Endodermal cell (in vitro differentiated cells): ENCODE measurements at regions not wholly inside any gene's neighbourhood (a gene's known extent, or its start where the extent isn't known, plus 50 kb on each side); places are given as distances from the start of the nearest gene placed in this dataset.

Experiments used
- DNase-seq: peaks from one replicate; pipeline ENCODE4 v3.0.0-alpha.2; 2017
- H3K27ac ChIP-seq: 2 replicates; pipeline ENCODE4 v1.5.1; 2013; ENCODE audit warnings: mild to moderate bottlenecking, low read depth, low read length, moderate library complexity
- H3K27me3 ChIP-seq: 2 replicates; pipeline ENCODE4 v1.6.1; 2013; ENCODE audit warnings: mild to moderate bottlenecking, low read length, moderate library complexity; ENCODE audit not compliant: insufficient read depth, control insufficient read depth, poor library complexity, severe bottlenecking
- H3K36me3 ChIP-seq: 2 replicates; pipeline ENCODE4 v1.7.0; 2013; ENCODE audit warnings: mild to moderate bottlenecking, low read length, moderate library complexity; ENCODE audit not compliant: control insufficient read depth, insufficient read depth
- H3K4me1 ChIP-seq: one replicate; pipeline ENCODE4 v1.7.0; 2013; ENCODE audit warnings: low read length; ENCODE audit not compliant: control insufficient read depth, insufficient read depth
- H3K4me3 ChIP-seq: 2 replicates; pipeline ENCODE4 v1.5.1; 2013; ENCODE audit warnings: mild to moderate bottlenecking, low read length, moderate library complexity
- H3K9ac ChIP-seq: 2 replicates; pipeline ENCODE4 v1.6.1; 2013; ENCODE audit warnings: mild to moderate bottlenecking, low read length, moderate library complexity; ENCODE audit not compliant: poor library complexity, severe bottlenecking; ENCODE audit errors: extremely low read depth
- H3K9me3 ChIP-seq: 2 replicates; pipeline ENCODE4 v1.6.1; 2013; ENCODE audit warnings: mild to moderate bottlenecking, low read length, moderate library complexity; ENCODE audit not compliant: control insufficient read depth
- H3K27ac Mint-ChIP-seq: 2 replicates; pipeline ENCODE4 v1.8.0; 2020; ENCODE audit warnings: mixed read lengths
- H3K27me3 Mint-ChIP-seq: 2 replicates; pipeline ENCODE4 v1.8.0; 2021; ENCODE audit warnings: mild to moderate bottlenecking, mixed read lengths; ENCODE audit not compliant: insufficient read depth
- H3K36me3 Mint-ChIP-seq: 2 replicates; pipeline ENCODE4 v1.8.0; 2020; ENCODE audit warnings: low read depth, mixed read lengths
- H3K4me1 Mint-ChIP-seq: 2 replicates; pipeline ENCODE4 v1.8.0; 2020; ENCODE audit warnings: mixed read lengths
- H3K4me3 Mint-ChIP-seq: 2 replicates; pipeline ENCODE4 v1.8.0; 2020; ENCODE audit warnings: mild to moderate bottlenecking, moderate library complexity, mixed read lengths
- H3K9me3 Mint-ChIP-seq: 2 replicates; pipeline ENCODE4 v1.8.0; 2020; ENCODE audit warnings: mild to moderate bottlenecking, mixed read lengths
- WGBS, 2 experiments: methylation state at CpG; one replicate each; pipeline versions ENCODE4 v1.1.5 to v1.1.7; 2013; ENCODE audit warnings: missing lambda C conversion rate in 2 of 2, mixed read lengths in 1 of 2; ENCODE audit not compliant: insufficient coverage in 1 of 2, insufficient read length in 1 of 2; 5-methylcytosine and 5-hydroxymethylcytosine counted together
- TF ChIP-seq, protein P1 (sequence below): fragments of 200-600 bp; sonication (generic); conservative IDR thresholded peaks from 2 replicates; pipeline ENCODE4 v1.5.0; 2021; ENCODE audit warnings: antibody characterized with exemption, mild to moderate bottlenecking

DNA sequence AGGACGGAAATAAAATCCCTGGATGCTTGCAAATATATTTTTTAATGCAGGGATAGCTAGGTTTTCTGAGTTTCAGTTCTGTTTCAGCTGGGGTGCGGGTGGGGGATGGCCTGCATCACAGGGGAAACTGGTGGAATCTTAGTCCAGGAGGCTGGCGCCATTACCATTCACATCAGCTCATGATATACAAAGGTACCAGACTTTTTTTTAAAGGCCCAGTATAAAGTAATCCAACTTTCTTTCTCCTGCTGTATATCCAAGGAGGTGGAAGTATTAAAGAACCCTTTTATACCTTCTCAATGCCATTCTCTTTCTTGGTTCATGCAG, 343.8 kb downstream of the KCNRG start:
- H3K4me1 ChIP-seq: no peaks in the 10 kb centered on the region
- no peak overlapping the region for H3K27ac Mint-ChIP-seq

DNA sequence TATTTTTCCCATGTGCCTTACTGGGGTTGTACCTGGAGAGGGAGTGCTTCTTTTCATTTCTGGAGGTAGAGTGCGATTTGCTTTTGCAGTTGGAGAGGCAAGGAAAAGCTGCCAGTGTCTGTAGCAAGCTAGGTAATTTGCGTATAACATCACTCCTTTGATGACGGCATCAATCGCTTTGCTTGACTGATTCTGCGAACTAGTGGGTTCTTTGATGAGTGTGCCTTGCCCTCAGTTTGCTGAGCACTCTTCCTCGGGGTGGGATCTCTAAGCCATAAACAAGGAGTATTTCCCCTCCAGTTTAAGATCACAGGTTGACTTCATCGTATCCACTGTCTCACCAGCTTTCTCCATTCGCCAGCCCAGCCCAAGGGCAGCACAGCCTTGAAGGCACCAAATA, 344.5 kb downstream of the KCNRG start:
- H3K4me1 ChIP-seq: no peaks in the 10 kb centered on the region
- no peak for DNase-seq
- H3K27me3 Mint-ChIP-seq: peaks cover 1% of the 10 kb centered on the region
- no peaks in the 10 kb centered on the region for H3K9me3 ChIP-seq
- no peak overlapping the region for H3K4me3 ChIP-seq
- H3K4me3 Mint-ChIP-seq: no peak overlapping the region
- H3K9me3 Mint-ChIP-seq: no peaks in the 10 kb centered on the region
- no peak overlapping the region for H3K27ac Mint-ChIP-seq
- H3K9ac ChIP-seq: no peak overlapping the region
- no peaks in the 10 kb centered on the region for H3K4me1 Mint-ChIP-seq
- H3K36me3 ChIP-seq: no peaks in the 10 kb centered on the region
- H3K27ac ChIP-seq: no peak overlapping the region
- H3K27me3 ChIP-seq: peaks cover 7% of the 10 kb centered on the region
- TF ChIP-seq, protein P1, sequence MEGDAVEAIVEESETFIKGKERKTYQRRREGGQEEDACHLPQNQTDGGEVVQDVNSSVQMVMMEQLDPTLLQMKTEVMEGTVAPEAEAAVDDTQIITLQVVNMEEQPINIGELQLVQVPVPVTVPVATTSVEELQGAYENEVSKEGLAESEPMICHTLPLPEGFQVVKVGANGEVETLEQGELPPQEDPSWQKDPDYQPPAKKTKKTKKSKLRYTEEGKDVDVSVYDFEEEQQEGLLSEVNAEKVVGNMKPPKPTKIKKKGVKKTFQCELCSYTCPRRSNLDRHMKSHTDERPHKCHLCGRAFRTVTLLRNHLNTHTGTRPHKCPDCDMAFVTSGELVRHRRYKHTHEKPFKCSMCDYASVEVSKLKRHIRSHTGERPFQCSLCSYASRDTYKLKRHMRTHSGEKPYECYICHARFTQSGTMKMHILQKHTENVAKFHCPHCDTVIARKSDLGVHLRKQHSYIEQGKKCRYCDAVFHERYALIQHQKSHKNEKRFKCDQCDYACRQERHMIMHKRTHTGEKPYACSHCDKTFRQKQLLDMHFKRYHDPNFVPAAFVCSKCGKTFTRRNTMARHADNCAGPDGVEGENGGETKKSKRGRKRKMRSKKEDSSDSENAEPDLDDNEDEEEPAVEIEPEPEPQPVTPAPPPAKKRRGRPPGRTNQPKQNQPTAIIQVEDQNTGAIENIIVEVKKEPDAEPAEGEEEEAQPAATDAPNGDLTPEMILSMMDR: no peak
- 85 to 86% methylated on average over 7 to 8 of the region's 8 CpGs for WGBS, 2 experiments
- no peaks in the 10 kb centered on the region for H3K36me3 Mint-ChIP-seq

More for the DNA sequence above, 343.8 kb downstream of the KCNRG start:
- 91 to 100% methylated on average over 1 to 3 of the region's 3 CpGs for WGBS, 2 experiments
- H3K9me3 ChIP-seq: no peaks in the 10 kb centered on the region
- no peak overlapping the region for H3K9ac ChIP-seq
- Mint-ChIP-seq H3K9me3 (no peaks in the 10 kb centered on the region), H3K36me3 (no peaks in the 10 kb centered on the region), H3K4me3 (no peak overlapping the region), H3K27me3 (peaks cover 1% of the 10 kb centered on the region), H3K4me1 (no peaks in the 10 kb centered on the region)
- TF ChIP-seq, protein P1: no peak
- H3K27me3 ChIP-seq: peaks cover 7% of the 10 kb centered on the region
- H3K4me3 ChIP-seq: no peak overlapping the region
- no peak overlapping the region for H3K27ac ChIP-seq
- DNase-seq: no peak
- no peaks in the 10 kb centered on the region for H3K36me3 ChIP-seq

DNA sequence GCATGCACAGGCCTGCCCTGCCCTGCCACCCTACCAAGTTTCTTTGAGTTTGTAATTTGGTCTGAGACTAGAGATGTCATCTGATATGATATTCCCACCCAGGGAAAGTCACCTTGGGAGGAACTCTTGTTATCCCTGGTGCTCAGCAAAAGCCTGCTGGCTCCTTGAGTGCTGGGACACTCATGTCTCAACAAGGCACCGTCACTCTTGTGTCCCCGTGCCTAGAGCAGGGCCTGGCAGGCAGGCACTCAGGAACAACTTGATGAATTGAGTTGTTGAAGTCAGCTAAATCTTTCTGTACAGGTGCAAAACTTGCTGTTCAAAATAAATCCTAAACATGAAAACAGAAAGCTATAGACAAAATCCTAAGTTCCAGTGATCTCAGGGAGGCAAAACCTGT, 345.4 kb downstream of the KCNRG start:
- Histone ChIP-seq H3K9me3 (no peaks in the 10 kb centered on the region), H3K27ac (no peak overlapping the region), H3K36me3 (no peaks in the 10 kb centered on the region), H3K4me3 (no peak overlapping the region), H3K27me3 (peaks cover 7% of the 10 kb centered on the region), H3K4me1 (no peaks in the 10 kb centered on the region), H3K9ac (no peak overlapping the region)
- TF ChIP-seq, protein P1: no peak
- Mint-ChIP-seq H3K4me3 (no peak overlapping the region), H3K4me1 (no peaks in the 10 kb centered on the region), H3K27ac (no peak overlapping the region), H3K9me3 (no peaks in the 10 kb centered on the region), H3K36me3 (no peaks in the 10 kb centered on the region), H3K27me3 (peaks cover 1% of the 10 kb centered on the region)
- DNase-seq: no peak
- 93% methylated on average over 2 of the region's 2 CpGs; no CpG with 5 or more reads in 1 of the 2 experiments for WGBS, 2 experiments
